Heart right ventricle (tissue), 16 donors: ENCODE measurements at regions not wholly inside any gene's neighbourhood (a gene's known extent, or its start where the extent isn't known, plus 50 kb on each side); places are given as distances from the start of the nearest gene placed in this dataset.

Source experiments
- ATAC-seq, 8 donors: fragments of 200-7000 bp; cut with Tn5 transposase; one replicate each; pipeline ENCODE4 v1.9.1; 2020; ENCODE audit warnings: mild to moderate bottlenecking in 8 of 8, moderate library complexity in 8 of 8, moderate number of reproducible peaks in 1 of 8
- DNase-seq, 2 donors: peaks; one replicate each; pipeline ENCODE4 v3.0.0-alpha.2; 2020
- H3K27ac ChIP-seq, 10 donors: fragments of 200-600 bp; sonication (generic) in 2 of 10; one replicate each; pipeline versions ENCODE4 v1.5.0 to v1.8.0; 2020 to 2022; ENCODE audit warnings: mild to moderate bottlenecking in 3 of 10
- H3K27me3 ChIP-seq, 7 donors: fragments of 200-600 bp; one replicate each; pipeline ENCODE4 v1.8.0; 2021 to 2022; ENCODE audit warnings: mild to moderate bottlenecking in 2 of 7
- H3K36me3 ChIP-seq, 9 donors: fragments of 200-600 bp; sonication (generic) in 1 of 9; one replicate each; pipeline versions ENCODE4 v1.5.0 to v1.8.0; 2020 to 2022; ENCODE audit warnings: mild to moderate bottlenecking in 2 of 9
- H3K4me1 ChIP-seq, 9 donors: fragments of 200-600 bp; sonication (generic) in 1 of 9; one replicate each; pipeline versions ENCODE4 v1.5.0 to v1.8.0; 2020 to 2022; ENCODE audit warnings: mild to moderate bottlenecking in 4 of 9
- H3K4me3 ChIP-seq, 10 donors: fragments of 200-600 bp; sonication (generic) in 2 of 10; one replicate each; pipeline versions ENCODE4 v1.5.0 to v1.8.0; 2020 to 2022; ENCODE audit warnings: mild to moderate bottlenecking in 7 of 10, moderate library complexity in 2 of 10
- H3K9me3 ChIP-seq, 11 donors: fragments of 200-600 bp in 10 of 11; sonication (generic) in 2 of 11; one replicate each; pipeline versions ENCODE4 v1.5.0 to v1.8.0; 2013 to 2022; ENCODE audit warnings: mild to moderate bottlenecking in 2 of 11, control low read depth in 1 of 11, moderate library complexity in 1 of 11
- WGBS, 2 donors: extraction: QIAGEN DNeasy Blood & Tissue Kit; methylation state at CpG; one replicate each; pipeline ENCODE4 v1.1.7; 2013; ENCODE audit warnings: inconsistent platforms in 1 of 2; 5-methylcytosine and 5-hydroxymethylcytosine counted together
- intact Hi-C, 10 donors: fragments of 100-400 bp; cut with DNase I; formaldehyde crosslinking; loops; one replicate each; pipeline versions ENCODE4 v1.11.1 to v1.14.2; 2022
- TF ChIP-seq, protein P1 (sequence below), 9 donors: fragments of 200-600 bp; sonication (generic) in 2 of 9; IDR thresholded peaks; one replicate each; pipeline versions ENCODE4 v1.5.0 to v1.8.0; 2021 to 2022; ENCODE audit warnings: antibody characterized with exemption in 9 of 9, mild to moderate bottlenecking in 5 of 9, moderate library complexity in 1 of 9
- donor health status: Arrhythmogenic right ventricular cardiomyopathy.
- donor health status: ischemic (EF 13 %, LVEDD 7.1; RV severe dilation, severe dysfunction).
- donor health status: healthy with polysubstance abuse.
- donor health status: DM: no; HTN: yes; CAD: no.
- donor health status: DM: no; HTN: no; CAD: no.
- donor health status: ischemic (EF 25% LVEDD 6.9; RV normal size, moderate dysfunction).
- donor health status: ischemic (EF 25% LVEDD 5.7; RV mildly dilated, moderate dysfunction).
- donor health status: healthy.
- donor health status: DM: yes; HTN: yes; CAD: no.
- donor health status: Ischemic cardiomyopathy.
- donor health status: ischemic (EF 35%, LVEDD 5.7; RV mildly dilated, moderate dysfunction).
- donor health status: nonischemic (EF 11% LVEDD 7.7; RV severe dilation, severe dysfunction).
- donor health status: DM: yes; HTN: yes; CAD: no.
- donor health status: PGD.
- donor health status: ischemic (EF 29% LVEDD 5.4; RV normal size, mild dysfunction).
- donor health status: nonischemic (EF 23%, LVEDD 6.1; RV moderate dilation, normal function).

DNA sequence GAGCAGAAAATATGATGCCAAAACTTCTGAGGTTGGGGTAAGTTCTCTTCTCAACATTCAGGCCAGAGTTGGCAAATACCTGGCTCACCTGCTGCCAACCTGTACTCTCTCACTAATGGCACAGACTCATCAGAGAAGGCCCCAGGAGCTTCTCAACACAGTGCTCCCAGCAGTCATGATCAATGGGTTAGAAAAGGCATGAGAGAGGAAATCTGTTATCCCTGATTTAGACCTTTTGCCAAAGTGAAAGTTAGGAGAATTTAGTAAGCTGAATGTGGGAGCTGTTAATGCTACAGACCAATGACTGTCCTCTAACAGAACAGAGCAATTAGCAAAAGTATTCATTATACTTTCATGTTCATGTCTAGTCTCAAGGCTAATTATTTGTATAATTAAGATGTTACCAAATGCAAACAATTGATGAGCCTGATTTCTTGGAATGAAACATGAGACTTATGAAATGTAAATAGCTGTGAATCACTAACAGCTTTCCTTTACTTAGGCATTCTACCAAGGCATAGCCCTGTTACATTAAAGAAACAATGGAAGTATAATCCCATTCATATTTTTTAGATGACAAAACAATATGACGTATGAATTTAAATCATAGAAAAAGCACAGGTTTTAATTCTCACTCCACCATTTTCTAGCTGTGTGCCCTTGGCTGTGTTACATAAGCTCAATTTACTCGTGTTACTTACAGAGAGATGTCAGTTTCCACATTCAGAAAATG, 68.7 kb upstream of the MARCHF10 start:
- intact Hi-C loops: no loop called here
- Histone ChIP-seq H3K4me3 (no peak overlapping the region), H3K27ac (no peak overlapping the region), H3K4me1 (no peaks in the 10 kb centered on the region), H3K27me3 (peaks cover 0 to 18% (median 0%) of the 10 kb centered on the region in 7 donors), H3K9me3 (no peaks in the 10 kb centered on the region), H3K36me3 (no peaks in the 10 kb centered on the region)
- TF ChIP-seq, protein P1, sequence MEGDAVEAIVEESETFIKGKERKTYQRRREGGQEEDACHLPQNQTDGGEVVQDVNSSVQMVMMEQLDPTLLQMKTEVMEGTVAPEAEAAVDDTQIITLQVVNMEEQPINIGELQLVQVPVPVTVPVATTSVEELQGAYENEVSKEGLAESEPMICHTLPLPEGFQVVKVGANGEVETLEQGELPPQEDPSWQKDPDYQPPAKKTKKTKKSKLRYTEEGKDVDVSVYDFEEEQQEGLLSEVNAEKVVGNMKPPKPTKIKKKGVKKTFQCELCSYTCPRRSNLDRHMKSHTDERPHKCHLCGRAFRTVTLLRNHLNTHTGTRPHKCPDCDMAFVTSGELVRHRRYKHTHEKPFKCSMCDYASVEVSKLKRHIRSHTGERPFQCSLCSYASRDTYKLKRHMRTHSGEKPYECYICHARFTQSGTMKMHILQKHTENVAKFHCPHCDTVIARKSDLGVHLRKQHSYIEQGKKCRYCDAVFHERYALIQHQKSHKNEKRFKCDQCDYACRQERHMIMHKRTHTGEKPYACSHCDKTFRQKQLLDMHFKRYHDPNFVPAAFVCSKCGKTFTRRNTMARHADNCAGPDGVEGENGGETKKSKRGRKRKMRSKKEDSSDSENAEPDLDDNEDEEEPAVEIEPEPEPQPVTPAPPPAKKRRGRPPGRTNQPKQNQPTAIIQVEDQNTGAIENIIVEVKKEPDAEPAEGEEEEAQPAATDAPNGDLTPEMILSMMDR (IDR thresholded peaks at IDR 0.05): no peak
- no peak for DNase-seq
- ATAC-seq: no peak
- 90 to 93% methylated on average over 2 of the region's 2 CpGs for WGBS, 2 donors

DNA sequence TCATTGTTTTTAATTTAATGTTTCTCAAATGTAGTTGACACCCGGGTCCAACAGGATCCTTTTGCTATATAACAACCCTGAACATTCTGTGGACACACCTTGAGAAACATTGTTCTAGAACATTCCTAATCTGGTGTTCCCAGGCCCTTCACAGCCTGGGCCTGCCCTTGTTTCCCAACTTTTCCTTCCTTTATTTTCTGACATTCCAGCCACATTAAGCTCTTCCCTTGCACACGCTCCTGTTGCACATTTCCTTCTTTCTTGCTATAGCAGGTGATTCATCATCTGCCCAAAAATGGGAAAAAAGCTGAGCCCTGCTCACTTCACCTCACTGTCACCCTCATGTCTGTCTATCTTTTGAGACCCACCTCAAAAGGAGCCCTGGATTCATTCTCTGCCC, 67.9 kb upstream of the MARCHF10 start:
- 84 to 91% methylated on average over 2 of the region's 2 CpGs for WGBS, 2 donors
- Histone ChIP-seq H3K4me3 (no peak overlapping the region), H3K27me3 (peaks cover 0 to 18% (median 0%) of the 10 kb centered on the region in 7 donors), H3K4me1 (no peaks in the 10 kb centered on the region), H3K36me3 (no peaks in the 10 kb centered on the region), H3K9me3 (no peaks in the 10 kb centered on the region), H3K27ac (no peak overlapping the region)
- no peak for ATAC-seq
- TF ChIP-seq, protein P1 (IDR thresholded peaks at IDR 0.05): no peak
- no peak for DNase-seq
- intact Hi-C loops: no loop called here

DNA sequence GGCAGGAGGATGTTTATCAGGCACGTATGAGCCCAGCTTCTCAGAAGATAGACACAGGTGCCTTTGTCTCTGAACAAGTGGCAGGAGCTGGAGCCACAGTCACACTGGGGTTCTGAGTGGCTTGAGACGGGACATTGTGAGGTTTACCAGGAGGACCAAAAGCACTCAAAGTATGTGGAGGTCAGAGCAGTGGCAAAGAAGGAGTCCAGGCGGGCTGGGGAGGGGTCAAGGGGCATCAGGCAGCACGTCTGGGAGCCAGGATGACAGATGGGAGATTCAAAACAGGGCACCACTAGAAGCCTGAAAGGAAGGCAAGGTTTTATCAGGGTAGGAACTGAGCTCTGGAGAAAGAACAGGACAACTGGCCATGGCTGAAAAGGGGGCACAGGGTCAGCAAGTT, 67.2 kb upstream of the MARCHF10 start:
- Histone ChIP-seq H3K27me3 (peaks cover 0 to 18% (median 0%) of the 10 kb centered on the region in 7 donors), H3K4me3 (no peak overlapping the region), H3K9me3 (no peaks in the 10 kb centered on the region), H3K4me1 (no peaks in the 10 kb centered on the region), H3K27ac (no peak overlapping the region), H3K36me3 (no peaks in the 10 kb centered on the region)
- WGBS, 2 donors: 88 to 90% methylated on average over 4 of the region's 4 CpGs
- TF ChIP-seq, protein P1 (IDR thresholded peaks at IDR 0.05): no peak
- ATAC-seq: no peak
- DNase-seq: no peak
- intact Hi-C loops: no loop called here

DNA sequence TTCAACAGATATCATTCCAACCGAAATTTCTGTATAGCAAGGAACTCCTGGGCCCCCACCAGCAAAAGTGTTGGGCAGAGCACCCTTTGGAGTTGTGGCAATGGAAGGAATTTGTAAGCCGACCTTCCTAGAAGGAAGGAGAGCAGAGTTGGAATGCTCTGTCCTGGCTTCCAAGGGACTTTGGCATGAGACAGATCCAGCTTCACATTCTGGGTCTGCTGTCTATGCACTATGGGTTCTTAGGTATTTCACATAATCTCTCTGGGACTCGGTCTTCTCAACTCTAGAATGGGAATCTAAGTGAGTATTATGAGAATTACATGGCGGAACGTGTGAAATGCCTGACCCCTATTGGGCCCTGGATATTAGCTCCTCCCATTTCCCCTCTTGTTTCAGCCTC, 63.2 kb upstream of the MARCHF10 start:
- TF ChIP-seq, protein P1 (IDR thresholded peaks at IDR 0.05): no peak
- Histone ChIP-seq H3K36me3 (no peaks in the 10 kb centered on the region), H3K4me1 (no peaks in the 10 kb centered on the region), H3K9me3 (no peaks in the 10 kb centered on the region), H3K27me3 (peaks cover 0 to 24% (median 0%) of the 10 kb centered on the region in 7 donors), H3K27ac (no peak overlapping the region), H3K4me3 (no peak overlapping the region)
- no peak for DNase-seq
- WGBS, 2 donors: 84 to 92% methylated on average over 5 of the region's 5 CpGs
- ATAC-seq: no peak
- intact Hi-C loops: no loop called here
